ENCODE measurements at regions not wholly inside any gene's neighbourhood (a gene's known extent, or its start where the extent isn't known, plus 50 kb on each side); places are given as distances from the start of the nearest gene placed in this dataset.

GRCh38 chr4:34512616-34513015 lies 1731.7 kb downstream of the ARAP2 start:
- no peak for DNase-seq (ENCODE audit: extremely low read depth, insufficient read length)
- no peak for TF ChIP-seq CTCF (IDR thresholded peaks at IDR 0.05; ENCODE audit: insufficient read depth, low read length, poor library complexity, severe bottlenecking)
- no peak overlapping the region for H3K4me3 ChIP-seq (replicated peaks; ENCODE audit: low read depth, low read length)

GRCh38 chr4:34516524-34516923 lies 1727.8 kb downstream of the ARAP2 start:
- H3K27me3 ChIP-seq (replicated peaks; ENCODE audit: control insufficient read depth, insufficient read depth, low read length) = no peaks in the 10 kb centered on the region
- TF ChIP-seq CTCF (IDR thresholded peaks at IDR 0.05; ENCODE audit: insufficient read depth, low read length, poor library complexity, severe bottlenecking) = no peak
- no peak for DNase-seq (ENCODE audit: extremely low read depth, insufficient read length)

More at GRCh38 chr4:34512616-34513015, 1731.7 kb downstream of the ARAP2 start:
- H3K27me3 ChIP-seq (replicated peaks; ENCODE audit: control insufficient read depth, insufficient read depth, low read length) = no peaks in the 10 kb centered on the region
- no peaks in the 10 kb centered on the region for H3K36me3 ChIP-seq (ENCODE audit: control insufficient read depth, insufficient read depth, low read length)

GRCh38 chr4:34534916-34535315 lies 1709.4 kb downstream of the ARAP2 start:
- Histone ChIP-seq H3K27me3 (replicated peaks; ENCODE audit: control insufficient read depth, insufficient read depth, low read length) (no peaks in the 10 kb centered on the region), H3K36me3 (ENCODE audit: control insufficient read depth, insufficient read depth, low read length) (no peaks in the 10 kb centered on the region), H3K4me3 (replicated peaks; ENCODE audit: low read depth, low read length) (no peak overlapping the region)
- DNase-seq (ENCODE audit: extremely low read depth, insufficient read length) = no peak
- TF ChIP-seq CTCF (IDR thresholded peaks at IDR 0.05; ENCODE audit: insufficient read depth, low read length, poor library complexity, severe bottlenecking) = no peak

More at GRCh38 chr4:34516524-34516923, 1727.8 kb downstream of the ARAP2 start:
- H3K36me3 ChIP-seq (ENCODE audit: control insufficient read depth, insufficient read depth, low read length) = no peaks in the 10 kb centered on the region
- H3K4me3 ChIP-seq (replicated peaks; ENCODE audit: low read depth, low read length) = no peak overlapping the region

- no peaks in the 10 kb centered on the region for H3K27me3 ChIP-seq (replicated peaks; ENCODE audit: control insufficient read depth, insufficient read depth, low read length)
- no peaks in the 10 kb centered on the region for H3K36me3 ChIP-seq (ENCODE audit: control insufficient read depth, insufficient read depth, low read length)
- DNase-seq (ENCODE audit: extremely low read depth, insufficient read length) = no peak
- no peak for TF ChIP-seq CTCF (IDR thresholded peaks at IDR 0.05; ENCODE audit: insufficient read depth, low read length, poor library complexity, severe bottlenecking)
- no peak overlapping the region for H3K4me3 ChIP-seq (replicated peaks; ENCODE audit: low read depth, low read length)
These were observed 1678.2 kb downstream of the ARAP2 start for GRCh38 chr4:34566091-34566490.

- no peak for TF ChIP-seq CTCF (IDR thresholded peaks at IDR 0.05; ENCODE audit: insufficient read depth, low read length, poor library complexity, severe bottlenecking)
- H3K36me3 ChIP-seq (ENCODE audit: control insufficient read depth, insufficient read depth, low read length) = no peaks in the 10 kb centered on the region
- no peaks in the 10 kb centered on the region for H3K27me3 ChIP-seq (replicated peaks; ENCODE audit: control insufficient read depth, insufficient read depth, low read length)
- H3K4me3 ChIP-seq (replicated peaks; ENCODE audit: low read depth, low read length) = no peak overlapping the region
- DNase-seq (ENCODE audit: extremely low read depth, insufficient read length) = no peak
These were observed 1672.3 kb downstream of the ARAP2 start for GRCh38 chr4:34572026-34572425.

- no peaks in the 10 kb centered on the region for H3K36me3 ChIP-seq (ENCODE audit: control insufficient read depth, insufficient read depth, low read length)
- no peak overlapping the region for H3K4me3 ChIP-seq (replicated peaks; ENCODE audit: low read depth, low read length)
- TF ChIP-seq CTCF (IDR thresholded peaks at IDR 0.05; ENCODE audit: insufficient read depth, low read length, poor library complexity, severe bottlenecking) = no peak
- H3K27me3 ChIP-seq (replicated peaks; ENCODE audit: control insufficient read depth, insufficient read depth, low read length) = no peaks in the 10 kb centered on the region
- DNase-seq (ENCODE audit: extremely low read depth, insufficient read length) = no peak
These were observed 1629.0 kb downstream of the ARAP2 start for GRCh38 chr4:34615315-34615714.
